ENCODE measurements at regions not wholly inside any gene's neighbourhood (a gene's known extent, or its start where the extent isn't known, plus 50 kb on each side); places are given as distances from the start of the nearest gene placed in this dataset.

GRCh38 chr14:61108496-61109141, 127.6 kb downstream of the SLC38A6 start:
- Histone ChIP-seq H3K9me3 (no peaks in the 10 kb centered on the region), H3K27me3 (replicated peaks; ENCODE audit: insufficient read depth) (no peaks in the 10 kb centered on the region), H3K27ac (no peak overlapping the region), H3K36me3 (no peaks in the 10 kb centered on the region), H3K4me3 (no peak overlapping the region), H3K4me1 (replicated peaks) (no peaks in the 10 kb centered on the region)
- TF ChIP-seq, protein P1, sequence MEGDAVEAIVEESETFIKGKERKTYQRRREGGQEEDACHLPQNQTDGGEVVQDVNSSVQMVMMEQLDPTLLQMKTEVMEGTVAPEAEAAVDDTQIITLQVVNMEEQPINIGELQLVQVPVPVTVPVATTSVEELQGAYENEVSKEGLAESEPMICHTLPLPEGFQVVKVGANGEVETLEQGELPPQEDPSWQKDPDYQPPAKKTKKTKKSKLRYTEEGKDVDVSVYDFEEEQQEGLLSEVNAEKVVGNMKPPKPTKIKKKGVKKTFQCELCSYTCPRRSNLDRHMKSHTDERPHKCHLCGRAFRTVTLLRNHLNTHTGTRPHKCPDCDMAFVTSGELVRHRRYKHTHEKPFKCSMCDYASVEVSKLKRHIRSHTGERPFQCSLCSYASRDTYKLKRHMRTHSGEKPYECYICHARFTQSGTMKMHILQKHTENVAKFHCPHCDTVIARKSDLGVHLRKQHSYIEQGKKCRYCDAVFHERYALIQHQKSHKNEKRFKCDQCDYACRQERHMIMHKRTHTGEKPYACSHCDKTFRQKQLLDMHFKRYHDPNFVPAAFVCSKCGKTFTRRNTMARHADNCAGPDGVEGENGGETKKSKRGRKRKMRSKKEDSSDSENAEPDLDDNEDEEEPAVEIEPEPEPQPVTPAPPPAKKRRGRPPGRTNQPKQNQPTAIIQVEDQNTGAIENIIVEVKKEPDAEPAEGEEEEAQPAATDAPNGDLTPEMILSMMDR (IDR thresholded peaks at IDR 0.05), result no peak
- no peak for TF ChIP-seq POLR2AphosphoS5 (IDR thresholded peaks at IDR 0.05)
- no peak for TF ChIP-seq POLR2A (IDR thresholded peaks at IDR 0.05)
- WGBS, result 78% methylated on average over 10 of the region's 10 CpGs
- no peak for DNase-seq (ENCODE audit: low spot score)
- intact Hi-C loops (cut with DNase I), result no loop called here

DNA sequence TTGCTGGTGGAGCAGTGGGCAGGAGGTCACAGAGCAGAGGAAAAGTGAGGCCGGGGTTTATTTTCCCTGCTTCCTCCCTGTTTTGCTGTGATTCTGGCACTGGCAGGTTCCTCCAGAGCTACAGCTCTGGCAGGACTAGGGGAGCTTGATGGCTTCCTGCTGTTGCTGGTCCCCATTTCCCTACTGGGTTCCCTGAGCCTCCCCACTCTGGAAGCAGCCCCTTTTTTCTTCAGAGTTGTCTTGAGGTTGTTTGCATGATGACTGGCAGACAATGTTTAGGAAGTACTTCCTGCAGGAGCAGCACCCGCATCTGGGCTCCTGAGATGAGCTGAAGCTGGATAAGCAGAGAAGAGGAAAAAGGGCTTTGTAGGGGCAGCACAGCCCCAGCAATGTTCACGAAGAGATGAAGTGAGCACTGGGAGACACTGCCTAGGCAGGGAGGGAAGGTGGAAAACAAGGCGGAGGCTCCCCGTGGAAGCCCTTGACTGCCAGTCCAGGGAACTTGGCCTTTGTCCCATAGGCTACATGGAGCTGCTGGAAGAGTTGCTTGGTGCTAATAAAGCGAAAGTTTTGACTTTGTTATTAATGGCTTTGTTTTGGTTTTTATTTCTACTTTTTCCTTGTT, 126.9 kb downstream of the SLC38A6 start:
- WGBS, result 72% methylated on average over 6 of the region's 6 CpGs
- Histone ChIP-seq H3K27ac (no peak overlapping the region), H3K9me3 (no peaks in the 10 kb centered on the region), H3K4me3 (no peak overlapping the region), H3K4me1 (replicated peaks) (no peaks in the 10 kb centered on the region), H3K27me3 (replicated peaks; ENCODE audit: insufficient read depth) (no peaks in the 10 kb centered on the region), H3K36me3 (no peaks in the 10 kb centered on the region)
- no peak for TF ChIP-seq POLR2A (IDR thresholded peaks at IDR 0.05)
- no peak for DNase-seq (ENCODE audit: low spot score)
- intact Hi-C loops (cut with DNase I), result no loop called here

DNA sequence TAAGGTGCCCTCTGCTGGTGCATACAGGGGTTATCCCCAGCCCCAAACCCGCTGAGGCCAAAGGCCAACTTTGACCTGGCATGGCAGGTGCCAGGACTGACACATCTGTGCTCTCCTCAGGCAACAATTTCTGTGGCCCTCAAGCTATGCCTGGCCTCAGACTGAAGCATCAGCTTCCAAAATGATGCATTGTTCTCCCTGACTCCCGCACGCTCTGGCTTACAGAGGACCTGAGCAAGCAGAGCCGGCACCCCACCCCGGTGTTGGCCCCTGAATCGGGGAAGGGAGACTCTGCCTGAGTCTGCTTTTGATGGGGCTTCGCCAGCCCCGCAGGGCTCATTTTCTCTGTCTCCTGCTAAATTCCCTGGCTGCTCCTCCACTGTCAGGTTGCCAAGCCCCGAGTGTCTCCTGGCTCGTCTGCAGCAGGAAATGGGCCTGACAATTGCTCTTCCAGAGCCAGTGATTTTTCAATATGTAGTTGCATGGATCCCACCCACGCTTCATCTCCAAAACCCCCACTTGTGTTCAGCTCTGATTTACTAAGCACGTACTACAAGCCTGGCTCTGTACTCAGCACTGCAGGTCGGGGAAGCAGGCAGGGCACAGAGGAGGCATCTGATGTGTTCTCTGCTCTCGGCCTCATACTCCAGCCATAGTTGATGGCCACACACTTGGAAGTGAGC, 126.1 kb downstream of the SLC38A6 start:
- Histone ChIP-seq H3K4me3 (no peak overlapping the region), H3K4me1 (replicated peaks) (peaks cover 2% of the 10 kb centered on the region), H3K27me3 (replicated peaks; ENCODE audit: insufficient read depth) (no peaks in the 10 kb centered on the region), H3K9me3 (no peaks in the 10 kb centered on the region), H3K27ac (no peak overlapping the region), H3K36me3 (no peaks in the 10 kb centered on the region)
- DNase-seq (ENCODE audit: low spot score), result no peak
- TF ChIP-seq POLR2A (IDR thresholded peaks at IDR 0.05), result no peak
- TF ChIP-seq, protein P1 (IDR thresholded peaks at IDR 0.05), result no peak
- TF ChIP-seq POLR2AphosphoS5 (IDR thresholded peaks at IDR 0.05), result no peak
- WGBS, result 41% methylated on average over 14 of the region's 14 CpGs
- intact Hi-C loops (cut with DNase I), result no loop called here

DNA sequence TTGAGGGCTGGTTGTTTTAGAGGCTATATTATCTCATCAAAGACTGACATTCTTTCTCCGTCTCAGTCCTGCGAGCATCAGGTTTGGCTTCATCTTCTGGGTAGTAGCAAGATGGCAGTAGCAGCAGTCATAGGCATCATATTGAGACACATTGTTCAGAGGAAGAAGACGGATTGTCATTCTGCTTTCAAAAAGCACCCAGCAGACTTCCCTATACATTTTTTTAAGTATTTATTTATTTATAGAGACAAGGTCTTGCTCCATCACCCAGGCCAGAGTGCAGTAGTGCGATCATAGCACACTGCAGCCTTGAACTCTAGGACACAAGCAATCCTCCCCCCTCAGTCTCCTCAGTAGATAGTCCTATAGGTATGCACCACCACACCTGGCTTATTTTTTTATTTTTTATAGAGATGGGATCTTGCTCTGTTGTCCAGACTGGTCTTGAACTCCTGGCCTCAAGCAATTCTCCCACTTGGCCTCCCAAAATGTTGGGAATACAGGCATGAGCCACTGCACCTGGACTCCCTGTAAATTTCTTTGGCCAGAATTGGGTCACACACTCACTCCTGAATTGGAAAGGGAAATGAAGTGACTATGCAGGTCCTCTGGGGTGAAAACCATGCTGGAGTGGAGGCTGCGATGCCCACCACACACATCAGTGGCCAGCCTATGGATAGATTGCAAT, 125.4 kb downstream of the SLC38A6 start:
- TF ChIP-seq, protein P1 (IDR thresholded peaks at IDR 0.05), result no peak
- Histone ChIP-seq H3K36me3 (no peaks in the 10 kb centered on the region), H3K4me3 (no peak overlapping the region), H3K27me3 (replicated peaks; ENCODE audit: insufficient read depth) (no peaks in the 10 kb centered on the region), H3K9me3 (no peaks in the 10 kb centered on the region), H3K4me1 (replicated peaks) (peaks cover 6% of the 10 kb centered on the region), H3K27ac (no peak overlapping the region)
- 97% methylated on average over 5 of the region's 5 CpGs for WGBS
- intact Hi-C loops (cut with DNase I), result no loop called here
- no peak for DNase-seq (ENCODE audit: low spot score)

- WGBS, result 73% methylated on average over 3 of the region's 3 CpGs
- TF ChIP-seq POLR2A (IDR thresholded peaks at IDR 0.05) (no peak), POLR2AphosphoS5 (IDR thresholded peaks at IDR 0.05) (no peak)
- TF ChIP-seq, protein P1 (IDR thresholded peaks at IDR 0.05), result no peak
- DNase-seq (ENCODE audit: low spot score), result no peak
- H3K27me3 ChIP-seq (replicated peaks; ENCODE audit: insufficient read depth), result no peaks in the 10 kb centered on the region
- no peaks in the 10 kb centered on the region for H3K36me3 ChIP-seq
- no peaks in the 10 kb centered on the region for H3K9me3 ChIP-seq
- no peak overlapping the region for H3K4me3 ChIP-seq
- H3K27ac ChIP-seq, result no peak overlapping the region
- intact Hi-C loops (cut with DNase I), result no loop called here
- peaks cover 6% of the 10 kb centered on the region for H3K4me1 ChIP-seq (replicated peaks)
Measured at GRCh38 chr14:61104358-61104757, 123.3 kb downstream of the SLC38A6 start.
